IMR-90 (cell line): ENCODE measurements at regions not wholly inside any gene's neighbourhood (a gene's known extent, or its start where the extent isn't known, plus 50 kb on each side); places are given as distances from the start of the nearest gene placed in this dataset.

Experiments
- ATAC-seq: fragments of 200-7000 bp; cut with Tn5 transposase; 2 replicates; pipeline ENCODE4 v1.9.1; 2020; ENCODE audit warnings: low read depth, mild to moderate bottlenecking, moderate library complexity
- BruUV-seq: library from RNA; stranded (reverse); fragments of 400-500 nt; replicated peaks from 2 replicates; lab custom pipeline; 2021; lab: Mats Ljungman, UMichigan
- CTCF ChIA-PET: fragments of 300-600 bp; formaldehyde crosslinking; extraction: SDS; loops from one replicate; lab custom pipeline; 2021; ENCODE audit warnings: antibody characterized with exemption; lab: Yijun Ruan, JAX
- POLR2A ChIA-PET: fragments of 300-600 bp; sonication (Branson Sonifier 250); formaldehyde crosslinking; loops from one replicate; lab custom pipeline; 2022; ENCODE audit warnings: antibody characterized with exemption; ENCODE audit not compliant: unreplicated experiment; lab: Charles Lee
- DNase-seq: peaks from one replicate; pipeline ENCODE4 v3.0.0; 2013
- H2AFZ ChIP-seq: replicated peaks from 2 replicates; pipeline ENCODE3; 2013; ENCODE audit warnings: low read length, mild to moderate bottlenecking; ENCODE audit not compliant: poor library complexity
- H2AK5ac ChIP-seq: 2 replicates; pipeline ENCODE4 v1.6.1; 2013; ENCODE audit warnings: low read depth, low read length, inconsistent platforms
- H2AK9ac ChIP-seq: replicated peaks from 2 replicates; pipeline ENCODE3; 2013; ENCODE audit warnings: mild to moderate bottlenecking, low read depth, low read length, moderate library complexity; ENCODE audit not compliant: poor library complexity
- H2BK120ac ChIP-seq: 2 replicates; pipeline ENCODE4 v1.6.1; 2013; ENCODE audit warnings: low read depth, low read length, inconsistent platforms
- H2BK15ac ChIP-seq: 3 replicates; pipeline ENCODE4 v1.6.1; 2013; ENCODE audit warnings: low read depth, low read length, inconsistent platforms
- H2BK20ac ChIP-seq: 2 replicates; pipeline ENCODE4 v1.6.1; 2013; ENCODE audit warnings: low read depth, mild to moderate bottlenecking, inconsistent platforms, low read length, moderate library complexity
- H2BK5ac ChIP-seq: 2 replicates; pipeline ENCODE4 v1.6.1; 2013; ENCODE audit warnings: mild to moderate bottlenecking, low read depth, low read length, inconsistent platforms; ENCODE audit not compliant: poor library complexity, severe bottlenecking
- H3K14ac ChIP-seq: replicated peaks from 2 replicates; pipeline ENCODE4 v1.6.1; 2013; ENCODE audit warnings: low read depth, low read length, inconsistent platforms
- H3K18ac ChIP-seq: 2 replicates; pipeline ENCODE4 v1.6.1; 2013; ENCODE audit warnings: low read depth, low read length, control low read depth
- H3K23ac ChIP-seq: 2 replicates; pipeline ENCODE4 v1.6.1; 2013; ENCODE audit warnings: low read depth, low read length, inconsistent platforms
- H3K27ac ChIP-seq: 2 replicates; pipeline ENCODE4 v1.5.1; 2013; ENCODE audit warnings: mild to moderate bottlenecking, control low read depth, low read length; ENCODE audit not compliant: insufficient read depth
- H3K27me3 ChIP-seq: 2 replicates; pipeline ENCODE4 v1.6.1; 2013; ENCODE audit warnings: low read length; ENCODE audit not compliant: control insufficient read depth, insufficient read depth
- H3K36me3 ChIP-seq: 2 replicates; pipeline ENCODE4 v1.6.1; 2013; ENCODE audit warnings: low read length, mixed read lengths; ENCODE audit not compliant: control insufficient read depth, insufficient read depth
- H3K4ac ChIP-seq: 2 replicates; pipeline ENCODE4 v1.6.1; 2013; ENCODE audit warnings: low read depth, low read length, inconsistent platforms
- H3K4me1 ChIP-seq: 2 replicates; pipeline ENCODE4 v1.6.1; 2013; ENCODE audit warnings: low read length, mixed read lengths; ENCODE audit not compliant: control insufficient read depth, insufficient read depth
- H3K4me2 ChIP-seq: 2 replicates; pipeline ENCODE4 v1.6.1; 2013; ENCODE audit warnings: low read depth, mild to moderate bottlenecking, control low read depth, low read length, moderate library complexity
- H3K4me3 ChIP-seq: 2 replicates; pipeline ENCODE4 v1.5.1; 2013; ENCODE audit warnings: low read depth, mild to moderate bottlenecking, control low read depth, low read length, moderate library complexity; ENCODE audit not compliant: insufficient read depth
- H3K56ac ChIP-seq: 2 replicates; pipeline ENCODE4 v1.6.1; 2013; ENCODE audit warnings: low read length, inconsistent platforms; ENCODE audit not compliant: insufficient read depth; ENCODE audit errors: extremely low read depth
- H3K79me1 ChIP-seq, 2 experiments: 2 replicates each; pipeline ENCODE4 v1.6.1; 2013; ENCODE audit warnings: low read length in 2 of 2, inconsistent platforms in 1 of 2, low read depth in 1 of 2
- H3K9ac ChIP-seq: 2 replicates; pipeline ENCODE4 v1.6.1; 2013; ENCODE audit warnings: low read depth, low read length, control low read depth
- H3K9me1 ChIP-seq: 2 replicates; pipeline ENCODE4 v1.6.1; 2013; ENCODE audit warnings: low read length, inconsistent platforms; ENCODE audit not compliant: insufficient read depth
- H3K9me3 ChIP-seq: 2 replicates; pipeline ENCODE4 v1.6.1; 2013; ENCODE audit warnings: low read length; ENCODE audit not compliant: control insufficient read depth, insufficient read depth
- H4K20me1 ChIP-seq: 2 replicates; pipeline ENCODE4 v1.6.1; 2013; ENCODE audit warnings: low read length, inconsistent platforms; ENCODE audit not compliant: insufficient read depth
- H4K5ac ChIP-seq: 2 replicates; pipeline ENCODE4 v1.6.1; 2013; ENCODE audit warnings: mild to moderate bottlenecking, low read depth, low read length, control low read depth
- H4K8ac ChIP-seq, 2 experiments: 2 replicates each; pipeline ENCODE4 v1.6.1; 2013; ENCODE audit warnings: low read depth in 2 of 2, low read length in 2 of 2, control low read depth in 1 of 2, inconsistent platforms in 1 of 2
- H4K91ac ChIP-seq: 2 replicates; pipeline ENCODE4 v1.6.1; 2013; ENCODE audit warnings: low read depth, low read length, inconsistent platforms; ENCODE audit not compliant: insufficient read depth
- BHLHE40 ChIP-seq: fragments of 150-350 bp; IDR thresholded peaks from 2 replicates; pipeline ENCODE4 v1.6.1; 2016; ENCODE audit warnings: mild to moderate bottlenecking, low read depth, low read length
- CEBPB ChIP-seq: IDR thresholded peaks from 2 replicates; pipeline ENCODE4 v1.6.1; 2012; ENCODE audit warnings: low read depth, low read length, improper control_type of control experiment
- CHD1 ChIP-seq: IDR thresholded peaks from 2 replicates; pipeline ENCODE4 v1.6.1; 2012; ENCODE audit warnings: low read depth, low read length, improper control_type of control experiment
- CTCF ChIP-seq: conservative IDR thresholded peaks from 2 replicates; pipeline ENCODE4 v1.5.1; 2012; ENCODE audit warnings: mild to moderate bottlenecking, low read depth, low read length, improper control_type of control experiment
- ELK1 ChIP-seq: fragments of 150-350 bp; IDR thresholded peaks from 2 replicates; pipeline ENCODE4 v1.6.1; 2016; ENCODE audit warnings: low read depth, mild to moderate bottlenecking, low read length, moderate library complexity, borderline replicate concordance
- FOS ChIP-seq: fragments of 150-350 bp; IDR thresholded peaks from 2 replicates; pipeline ENCODE4 v1.6.1; 2016; ENCODE audit warnings: low read depth, low read length
- MAFK ChIP-seq: IDR thresholded peaks from 2 replicates; pipeline ENCODE4 v1.6.1; 2012; ENCODE audit warnings: low read depth, low read length, improper control_type of control experiment
- MAZ ChIP-seq: IDR thresholded peaks from 2 replicates; pipeline ENCODE4 v1.6.1; 2012; ENCODE audit warnings: low read depth, mild to moderate bottlenecking, low read length, improper control_type of control experiment, moderate library complexity, borderline replicate concordance
- POLR2A ChIP-seq: IDR thresholded peaks from 2 replicates; pipeline ENCODE4 v1.6.1; 2012; ENCODE audit warnings: mild to moderate bottlenecking, low read depth, low read length
- RAD21 ChIP-seq: IDR thresholded peaks from 2 replicates; pipeline ENCODE4 v1.6.1; 2012; ENCODE audit warnings: low read length, improper control_type of control experiment
- RCOR1 ChIP-seq: IDR thresholded peaks from 2 replicates; pipeline ENCODE4 v1.6.1; 2012; ENCODE audit warnings: mild to moderate bottlenecking, low read length, improper control_type of control experiment; ENCODE audit not compliant: insufficient replicate concordance
- RFX5 ChIP-seq: IDR thresholded peaks from 2 replicates; pipeline ENCODE4 v1.8.0; 2012; ENCODE audit warnings: low read depth, mild to moderate bottlenecking, low read length, moderate library complexity
- SMC3 ChIP-seq: fragments of 150-350 bp; IDR thresholded peaks from 2 replicates; pipeline ENCODE4 v1.6.1; 2016; ENCODE audit warnings: low read depth, mild to moderate bottlenecking, antibody characterized with exemption, low read length, moderate library complexity
- USF2 ChIP-seq: fragments of 150-350 bp; IDR thresholded peaks from 2 replicates; pipeline ENCODE4 v1.6.1; 2017; ENCODE audit warnings: mild to moderate bottlenecking, antibody characterized with exemption, low read length, low read depth
- WGBS, 2 experiments: methylation state at CpG; one replicate each; pipeline versions ENCODE4 v1.1.5 to v1.1.7; 2013; ENCODE audit warnings: missing lambda C conversion rate in 2 of 2; ENCODE audit not compliant: insufficient read length in 1 of 2; ENCODE audit errors: extremely low coverage in 2 of 2; 5-methylcytosine and 5-hydroxymethylcytosine counted together
- dilution Hi-C: fragments of 300-500 bp; cut with HindIII; formaldehyde crosslinking; loops from one replicate; pipeline ENCODE4 v1.14.3; 2018; ENCODE audit warnings: low sequenced_read_pairs; ENCODE audit not compliant: unreplicated experiment
- in situ Hi-C: fragments of 300-500 bp; cut with MboI; formaldehyde crosslinking; loops from 3 replicates; pipeline ENCODE4 v1.14.3; 2019; ENCODE audit warnings: low sequenced_read_pairs, inconsistent platforms, mixed read lengths
- intact Hi-C: fragments of 100-400 bp; cut with micrococcal nuclease; formaldehyde crosslinking; loops from 2 replicates; pipeline ENCODE4 v1.10.0; 2022

- Histone ChIP-seq H3K27me3 (no peaks in the 10 kb centered on the region), H3K4me1 (no peaks in the 10 kb centered on the region), H3K27ac (no peak overlapping the region), H4K91ac (no peak overlapping the region), H3K4me2 (no peak overlapping the region), H2AK9ac (no peak overlapping the region), H2BK5ac (no peak overlapping the region), H2AFZ (no peak overlapping the region), H3K23ac (no peak overlapping the region), H2BK15ac (no peak overlapping the region), H3K56ac (no peak overlapping the region), H3K4me3 (no peak overlapping the region), H3K18ac (no peak overlapping the region), H3K36me3 (no peaks in the 10 kb centered on the region), H3K4ac (no peak overlapping the region), H3K79me1 (no peaks in the 10 kb centered on the region), H3K9ac (no peak overlapping the region), H2BK120ac (no peak overlapping the region), H2BK20ac (no peak overlapping the region), H4K20me1 (no peaks in the 10 kb centered on the region), H3K14ac (no peak overlapping the region), H3K9me3 (no peaks in the 10 kb centered on the region), H3K9me1 (no peaks in the 10 kb centered on the region), H2AK5ac (no peak overlapping the region), H4K5ac (no peak overlapping the region), H4K8ac (no peak overlapping the region)
- dilution Hi-C loops (no loop called here), intact Hi-C loops (no loop called here), in situ Hi-C loops (no loop called here)
- no TSS peak for BruUV-seq
- DNase-seq: no peak
- no peak for TF ChIP-seq CTCF
- TF ChIP-seq MAFK: no peak
- TF ChIP-seq CHD1: no peak
- TF ChIP-seq RAD21: no peak
- TF ChIP-seq SMC3: no peak
- TF ChIP-seq CEBPB: no peak
- TF ChIP-seq USF2: no peak
- TF ChIP-seq ELK1: no peak
- no peak for TF ChIP-seq RFX5
- no peak for TF ChIP-seq FOS
- TF ChIP-seq RCOR1: no peak
- no peak for TF ChIP-seq MAZ
- no peak for TF ChIP-seq POLR2A
- TF ChIP-seq BHLHE40: no peak
- POLR2A ChIA-PET: no interaction called here
- ATAC-seq: no peak
- CTCF ChIA-PET: interaction anchor here (0.6 kb wide), 1 partner anchor 104 kb away, joined by 3 read pairs; no protein-coding TSS in a partner anchor
- WGBS, 2 experiments: no CpG with 5 or more reads among the region's 2 CpGs
These were observed 185.3 kb upstream of the WDFY3 start for GRCh38 chr4:85151786-85152185.
